SK-N-SH (cell line): ENCODE measurements at regions not wholly inside any gene's neighbourhood (a gene's known extent, or its start where the extent isn't known, plus 50 kb on each side); places are given as distances from the start of the nearest gene placed in this dataset.

Experiments used
- CTCF ChIA-PET: fragments of 300-600, 350-600 bp; formaldehyde crosslinking; extraction: SDS; loops from one replicate; lab custom pipeline; 2021; lab: Yijun Ruan, JAX
- POLR2A ChIA-PET: fragments of 350-600 bp; sonication (Branson Sonifier 250); formaldehyde crosslinking; extraction: SDS; loops from one replicate; lab custom pipeline; 2020; ENCODE audit warnings: antibody characterized with exemption, inconsistent platforms; lab: Yijun Ruan, JAX
- DNase-seq: peaks from one replicate; pipeline ENCODE4 v3.0.0; 2012
- H2AFZ ChIP-seq: fragments of 200-600 bp; sonication (generic); 2 replicates; pipeline ENCODE4 v1.8.1; 2016; ENCODE audit warnings: antibody characterized with exemption, mild to moderate bottlenecking, low read depth
- H3F3A ChIP-seq: fragments of 200-600 bp; sonication (generic); replicated peaks from 2 replicates; pipeline ENCODE3; 2016; ENCODE audit warnings: antibody characterized with exemption, mild to moderate bottlenecking; ENCODE audit not compliant: insufficient read depth
- H3K27ac ChIP-seq, 2 experiments: fragments of 200-500 bp in 1 of 2; fragments of 200-600 bp in 1 of 2; sonication (Bioruptor generic) in 1 of 2; sonication (generic), shearing (Covaris generic) in 1 of 2; 2 replicates each; pipeline versions ENCODE4 v1.5.1 to v1.6.1; 2014 to 2016; ENCODE audit warnings: low read depth in 2 of 2, inconsistent platforms in 1 of 2, low read length in 1 of 2, mild to moderate bottlenecking in 1 of 2, mixed read lengths in 1 of 2
- H3K27me3 ChIP-seq: fragments of 200-600 bp; sonication (generic), shearing (Covaris generic); 2 replicates; pipeline ENCODE4 v1.6.1; 2016; ENCODE audit warnings: mixed run types; ENCODE audit not compliant: insufficient read depth
- H3K36me3 ChIP-seq, 2 experiments: fragments of 200-500 bp in 1 of 2; fragments of 200-600 bp in 1 of 2; sonication (Bioruptor generic) in 1 of 2; sonication (generic) in 1 of 2; replicated peaks in 1 of 2; 2 replicates each; pipeline versions ENCODE3 to v1.5.1; 2014 to 2016; ENCODE audit warnings: low read length in 1 of 2, mild to moderate bottlenecking in 1 of 2; ENCODE audit not compliant: insufficient read depth in 2 of 2, control insufficient read depth in 1 of 2
- H3K4me1 ChIP-seq, 2 experiments: fragments of 200-500 bp in 1 of 2; fragments of 200-600 bp in 1 of 2; sonication (Bioruptor generic) in 1 of 2; sonication (generic), shearing (Covaris generic) in 1 of 2; 2 replicates each; pipeline versions ENCODE4 v1.5.1 to v1.6.1; 2014 to 2016; ENCODE audit warnings: low read depth in 1 of 2, low read length in 1 of 2, mixed run types in 1 of 2; ENCODE audit not compliant: insufficient read depth in 2 of 2, control insufficient read depth in 1 of 2
- H3K4me2 ChIP-seq: fragments of 200-600 bp; sonication (generic), shearing (Covaris generic); 2 replicates; pipeline ENCODE4 v1.6.1; 2017; ENCODE audit warnings: mixed run types
- H3K4me3 ChIP-seq, 2 experiments: fragments of 200-500 bp in 1 of 2; fragments of 200-600 bp in 1 of 2; sonication (Bioruptor generic) in 1 of 2; sonication (generic), shearing (Covaris generic) in 1 of 2; 2 replicates each; pipeline versions ENCODE4 v1.5.1 to v1.8.1; 2014 to 2016; ENCODE audit warnings: low read depth in 2 of 2, inconsistent platforms in 1 of 2, low read length in 1 of 2, mild to moderate bottlenecking in 1 of 2, mixed read lengths in 1 of 2, moderate library complexity in 1 of 2
- H3K79me2 ChIP-seq: fragments of 200-600 bp; sonication (generic); 2 replicates; pipeline ENCODE4 v1.8.1; 2017; ENCODE audit warnings: mild to moderate bottlenecking; ENCODE audit not compliant: insufficient read depth
- H3K9ac ChIP-seq: fragments of 200-600 bp; sonication (generic); 2 replicates; pipeline ENCODE4 v1.6.1; 2017; ENCODE audit warnings: mixed run types
- H3K9me2 ChIP-seq: fragments of 200-600 bp; sonication (generic); 2 replicates; pipeline ENCODE4 v1.6.1; 2017; ENCODE audit warnings: mixed run types
- H3K9me3 ChIP-seq: fragments of 200-600 bp; sonication (generic); 2 replicates; pipeline ENCODE4 v1.6.1; 2017; ENCODE audit warnings: mixed run types, mild to moderate bottlenecking, moderate library complexity
- H4K20me1 ChIP-seq: fragments of 200-600 bp; sonication (generic); 2 replicates; pipeline ENCODE4 v1.6.1; 2017; ENCODE audit warnings: mild to moderate bottlenecking, mixed run types; ENCODE audit not compliant: insufficient read depth
- CHD2 ChIP-seq: fragments of 150-350 bp; IDR thresholded peaks from 2 replicates; pipeline ENCODE4 v1.6.1; 2018; ENCODE audit warnings: low read length; ENCODE audit not compliant: partially characterized antibody
- CTCF ChIP-seq: fragments of 200-600 bp; sonication (generic); IDR thresholded peaks from 2 replicates; pipeline ENCODE4 v1.6.1; 2017; ENCODE audit warnings: antibody characterized with exemption, mild to moderate bottlenecking, moderate library complexity
- ELF1 ChIP-seq: IDR thresholded peaks from 2 replicates; pipeline ENCODE4 v1.4.0; 2012
- EZH2phosphoT487 ChIP-seq: fragments of 200-600 bp; sonication (generic); IDR thresholded peaks from 2 replicates; pipeline ENCODE4 v1.6.1; 2017; ENCODE audit warnings: low read depth, mixed run types, mild to moderate bottlenecking, antibody characterized with exemption, moderate library complexity, borderline replicate concordance
- FOSL2 ChIP-seq: IDR thresholded peaks from 2 replicates; pipeline ENCODE4 v1.4.0; 2012; ENCODE audit warnings: low read depth, mild to moderate bottlenecking, moderate library complexity, borderline replicate concordance
- FOXM1 ChIP-seq: IDR thresholded peaks from 2 replicates; pipeline ENCODE4 v1.4.0; 2012; ENCODE audit warnings: low read depth, mild to moderate bottlenecking
- GABPA ChIP-seq: IDR thresholded peaks from 2 replicates; pipeline ENCODE4 v1.4.0; 2012; ENCODE audit warnings: low read depth, mild to moderate bottlenecking
- GATA2 ChIP-seq: sonication (generic); formaldehyde crosslinking; IDR thresholded peaks from 2 replicates; pipeline ENCODE4 v1.5.0; 2020; ENCODE audit warnings: mild to moderate bottlenecking, missing genetic modification reagents
- RCOR1 ChIP-seq: fragments of 150-350 bp; IDR thresholded peaks from 2 replicates; pipeline ENCODE4 v1.6.1; 2017; ENCODE audit warnings: antibody characterized with exemption, low read length
- RFX5 ChIP-seq: IDR thresholded peaks from 2 replicates; pipeline ENCODE4 v1.6.1; 2012; ENCODE audit warnings: mild to moderate bottlenecking, improper control_type of control experiment, low read length
- SMC3 ChIP-seq: IDR thresholded peaks from 2 replicates; pipeline ENCODE4 v1.6.1; 2012; ENCODE audit warnings: low read depth, low read length, improper control_type of control experiment
- USF1 ChIP-seq: IDR thresholded peaks from 2 replicates; pipeline ENCODE4 v1.4.0; 2012; ENCODE audit warnings: low read depth, borderline replicate concordance
- YY1 ChIP-seq: IDR thresholded peaks from 2 replicates; pipeline ENCODE4 v1.4.0; 2012; ENCODE audit warnings: low read depth, mild to moderate bottlenecking
- WGBS: methylation state at CpG from one replicate; pipeline ENCODE4 v1.1.6; 2017; ENCODE audit warnings: low lambda C conversion rate; 5-methylcytosine and 5-hydroxymethylcytosine counted together
- TF ChIP-seq, protein P1 (sequence below): IDR thresholded peaks from 2 replicates; pipeline ENCODE4; 2012
- TF ChIP-seq, protein P2 (sequence below): fragments of 150-350 bp; IDR thresholded peaks from 2 replicates; pipeline ENCODE4 v1.6.1; 2016; ENCODE audit warnings: mild to moderate bottlenecking, low read depth, low read length
- TF ChIP-seq, protein P3 (sequence below): IDR thresholded peaks from 2 replicates; pipeline ENCODE4 v1.6.1; 2012; ENCODE audit warnings: mild to moderate bottlenecking, low read depth, low read length, moderate library complexity
- TF ChIP-seq, protein P4 (sequence below): fragments of 150-350 bp; IDR thresholded peaks from 2 replicates; pipeline ENCODE4 v1.6.1; 2017; ENCODE audit warnings: antibody characterized with exemption, low read length, low read depth, borderline replicate concordance

DNA sequence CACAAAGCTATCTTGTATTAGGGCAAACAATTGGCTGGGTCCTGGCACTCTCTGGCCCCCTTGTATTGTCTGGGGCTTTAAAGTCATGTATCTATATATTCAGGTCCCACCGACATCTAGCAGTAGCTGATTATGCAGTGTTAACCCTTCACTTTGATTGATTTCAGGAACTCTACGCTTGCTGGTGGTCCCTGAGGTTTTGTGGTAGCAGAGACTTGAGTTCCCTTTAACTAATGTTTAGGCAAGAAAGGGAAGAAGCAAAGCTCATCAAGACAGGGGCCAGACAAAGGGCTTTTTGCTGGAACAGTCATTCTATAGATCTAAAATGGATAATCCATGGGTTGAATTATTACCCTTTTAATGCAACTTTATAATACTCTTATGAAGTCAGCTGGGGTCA, 95.3 kb upstream of the EPB41L3 start (continued):
- TF ChIP-seq CHD2 (no peak), CTCF (no peak), FOSL2 (no peak), EZH2phosphoT487 (no peak)

DNA sequence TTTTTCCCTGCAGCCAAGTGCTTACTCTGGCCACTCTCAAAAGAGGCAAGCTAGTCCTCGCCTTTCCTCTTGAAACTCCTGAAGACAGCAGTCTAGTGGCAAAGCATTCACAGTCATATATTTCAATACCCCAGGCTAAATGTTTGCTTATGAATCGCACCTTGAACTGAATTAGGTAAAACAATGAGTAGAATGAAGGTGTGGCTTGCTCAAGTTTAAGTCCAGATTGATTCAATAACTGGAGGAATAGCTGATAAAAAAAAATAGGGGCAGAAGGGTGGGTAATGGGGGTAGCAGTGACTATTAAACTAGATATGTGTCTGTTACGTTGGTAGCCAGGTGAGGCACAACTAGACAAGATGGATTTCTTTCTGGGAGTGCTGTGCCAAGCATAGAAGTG, 88.2 kb upstream of the EPB41L3 start:
- peaks cover 49% of the 10 kb centered on the region for H3K27me3 ChIP-seq
- no peak for DNase-seq
- H4K20me1 ChIP-seq, result no peaks in the 10 kb centered on the region
- no peak overlapping the region for H3K9ac ChIP-seq
- H2AFZ ChIP-seq, result no peak overlapping the region
- WGBS, result 4% methylated on average over 3 of the region's 3 CpGs
- no peak overlapping the region for H3K4me2 ChIP-seq
- no peaks in the 10 kb centered on the region for H3K9me3 ChIP-seq
- H3K36me3 ChIP-seq, result no peaks in the 10 kb centered on the region
- ChIA-PET POLR2A (no interaction called here), CTCF (no interaction called here)
- no peak overlapping the region for H3K4me3 ChIP-seq
- no peak overlapping the region for H3K27ac ChIP-seq
- no peaks in the 10 kb centered on the region for H3K79me2 ChIP-seq
- peaks cover 0 to 2% of the 10 kb centered on the region in 2 experiments; a peak in 1 of 4 replicates for H3K4me1 ChIP-seq
- no peaks in the 10 kb centered on the region for H3K9me2 ChIP-seq
- no peaks in the 10 kb centered on the region for H3F3A ChIP-seq
- no peak for TF ChIP-seq CHD2
- no peak for TF ChIP-seq CTCF
- TF ChIP-seq ELF1, result no peak
- no peak for TF ChIP-seq YY1
- TF ChIP-seq SMC3, result no peak
- TF ChIP-seq, protein P1, sequence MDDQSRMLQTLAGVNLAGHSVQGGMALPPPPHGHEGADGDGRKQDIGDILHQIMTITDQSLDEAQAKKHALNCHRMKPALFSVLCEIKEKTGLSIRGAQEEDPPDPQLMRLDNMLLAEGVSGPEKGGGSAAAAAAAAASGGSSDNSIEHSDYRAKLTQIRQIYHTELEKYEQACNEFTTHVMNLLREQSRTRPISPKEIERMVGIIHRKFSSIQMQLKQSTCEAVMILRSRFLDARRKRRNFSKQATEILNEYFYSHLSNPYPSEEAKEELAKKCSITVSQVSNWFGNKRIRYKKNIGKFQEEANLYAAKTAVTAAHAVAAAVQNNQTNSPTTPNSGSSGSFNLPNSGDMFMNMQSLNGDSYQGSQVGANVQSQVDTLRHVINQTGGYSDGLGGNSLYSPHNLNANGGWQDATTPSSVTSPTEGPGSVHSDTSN, result no peak
- TF ChIP-seq FOSL2, result no peak
- no peak for TF ChIP-seq GABPA
- TF ChIP-seq GATA2 (CRISPR knock-in tag), result no peak
- TF ChIP-seq, protein P2, sequence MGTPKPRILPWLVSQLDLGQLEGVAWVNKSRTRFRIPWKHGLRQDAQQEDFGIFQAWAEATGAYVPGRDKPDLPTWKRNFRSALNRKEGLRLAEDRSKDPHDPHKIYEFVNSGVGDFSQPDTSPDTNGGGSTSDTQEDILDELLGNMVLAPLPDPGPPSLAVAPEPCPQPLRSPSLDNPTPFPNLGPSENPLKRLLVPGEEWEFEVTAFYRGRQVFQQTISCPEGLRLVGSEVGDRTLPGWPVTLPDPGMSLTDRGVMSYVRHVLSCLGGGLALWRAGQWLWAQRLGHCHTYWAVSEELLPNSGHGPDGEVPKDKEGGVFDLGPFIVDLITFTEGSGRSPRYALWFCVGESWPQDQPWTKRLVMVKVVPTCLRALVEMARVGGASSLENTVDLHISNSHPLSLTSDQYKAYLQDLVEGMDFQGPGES, result no peak
- TF ChIP-seq RCOR1, result no peak
- TF ChIP-seq FOXM1, result no peak
- TF ChIP-seq, protein P3, sequence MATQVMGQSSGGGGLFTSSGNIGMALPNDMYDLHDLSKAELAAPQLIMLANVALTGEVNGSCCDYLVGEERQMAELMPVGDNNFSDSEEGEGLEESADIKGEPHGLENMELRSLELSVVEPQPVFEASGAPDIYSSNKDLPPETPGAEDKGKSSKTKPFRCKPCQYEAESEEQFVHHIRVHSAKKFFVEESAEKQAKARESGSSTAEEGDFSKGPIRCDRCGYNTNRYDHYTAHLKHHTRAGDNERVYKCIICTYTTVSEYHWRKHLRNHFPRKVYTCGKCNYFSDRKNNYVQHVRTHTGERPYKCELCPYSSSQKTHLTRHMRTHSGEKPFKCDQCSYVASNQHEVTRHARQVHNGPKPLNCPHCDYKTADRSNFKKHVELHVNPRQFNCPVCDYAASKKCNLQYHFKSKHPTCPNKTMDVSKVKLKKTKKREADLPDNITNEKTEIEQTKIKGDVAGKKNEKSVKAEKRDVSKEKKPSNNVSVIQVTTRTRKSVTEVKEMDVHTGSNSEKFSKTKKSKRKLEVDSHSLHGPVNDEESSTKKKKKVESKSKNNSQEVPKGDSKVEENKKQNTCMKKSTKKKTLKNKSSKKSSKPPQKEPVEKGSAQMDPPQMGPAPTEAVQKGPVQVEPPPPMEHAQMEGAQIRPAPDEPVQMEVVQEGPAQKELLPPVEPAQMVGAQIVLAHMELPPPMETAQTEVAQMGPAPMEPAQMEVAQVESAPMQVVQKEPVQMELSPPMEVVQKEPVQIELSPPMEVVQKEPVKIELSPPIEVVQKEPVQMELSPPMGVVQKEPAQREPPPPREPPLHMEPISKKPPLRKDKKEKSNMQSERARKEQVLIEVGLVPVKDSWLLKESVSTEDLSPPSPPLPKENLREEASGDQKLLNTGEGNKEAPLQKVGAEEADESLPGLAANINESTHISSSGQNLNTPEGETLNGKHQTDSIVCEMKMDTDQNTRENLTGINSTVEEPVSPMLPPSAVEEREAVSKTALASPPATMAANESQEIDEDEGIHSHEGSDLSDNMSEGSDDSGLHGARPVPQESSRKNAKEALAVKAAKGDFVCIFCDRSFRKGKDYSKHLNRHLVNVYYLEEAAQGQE, result no peak
- no peak for TF ChIP-seq USF1
- TF ChIP-seq, protein P4, sequence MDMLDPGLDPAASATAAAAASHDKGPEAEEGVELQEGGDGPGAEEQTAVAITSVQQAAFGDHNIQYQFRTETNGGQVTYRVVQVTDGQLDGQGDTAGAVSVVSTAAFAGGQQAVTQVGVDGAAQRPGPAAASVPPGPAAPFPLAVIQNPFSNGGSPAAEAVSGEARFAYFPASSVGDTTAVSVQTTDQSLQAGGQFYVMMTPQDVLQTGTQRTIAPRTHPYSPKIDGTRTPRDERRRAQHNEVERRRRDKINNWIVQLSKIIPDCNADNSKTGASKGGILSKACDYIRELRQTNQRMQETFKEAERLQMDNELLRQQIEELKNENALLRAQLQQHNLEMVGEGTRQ, result no peak
- no peak for TF ChIP-seq RFX5
